Tibial nerve (tissue), 4 donors: ENCODE measurements at regions not wholly inside any gene's neighbourhood (a gene's known extent, or its start where the extent isn't known, plus 50 kb on each side); places are given as distances from the start of the nearest gene placed in this dataset.

Source experiments
- DNase-seq, 2 donors: peaks; one replicate each; pipeline ENCODE4 v3.0.0-alpha.2; 2019; ENCODE audit warnings: low spot score in 2 of 2
- H3K27ac ChIP-seq, 4 donors: fragments of 200-600 bp; sonication (generic) in 3 of 4; one replicate each; pipeline ENCODE4 v1.5.1; 2017 to 2019; ENCODE audit warnings: mild to moderate bottlenecking in 1 of 4
- H3K27me3 ChIP-seq, 2 donors: fragments of 200-600 bp; sonication (generic) in 1 of 2; one replicate each; pipeline versions ENCODE4 v1.5.1 to v1.6.0; 2017 to 2019
- H3K36me3 ChIP-seq, 3 donors: fragments of 200-600 bp; sonication (generic); one replicate each; pipeline ENCODE4 v1.5.1; 2018 to 2019
- H3K4me1 ChIP-seq, 4 donors: fragments of 200-600 bp; sonication (generic) in 3 of 4; one replicate each; pipeline ENCODE4 v1.5.1; 2017 to 2019
- H3K4me3 ChIP-seq, 4 donors: fragments of 200-600 bp; sonication (generic) in 3 of 4; one replicate each; pipeline ENCODE4 v1.5.1; 2017 to 2019; ENCODE audit warnings: mild to moderate bottlenecking in 1 of 4, moderate library complexity in 1 of 4
- H3K9me3 ChIP-seq, 4 donors: fragments of 200-600 bp; sonication (generic) in 3 of 4; one replicate each; pipeline ENCODE4 v1.5.1; 2017 to 2019
- CTCF ChIP-seq, 5 experiments: fragments of 200-600 bp in 3 of 5; fragments of 450-650 bp in 2 of 5; sonication (generic) in 3 of 5; IDR thresholded peaks; one replicate each; pipeline ENCODE4 v1.5.1; 2016 to 2019; ENCODE audit warnings: antibody characterized with exemption in 5 of 5, mild to moderate bottlenecking in 3 of 5, moderate library complexity in 2 of 5
- EP300 ChIP-seq, 2 donors: sonication (generic); formaldehyde crosslinking; IDR thresholded peaks; one replicate each; pipeline ENCODE4 v1.6.1; 2017; ENCODE audit warnings: antibody characterized with exemption in 2 of 2, mild to moderate bottlenecking in 1 of 2
- POLR2A ChIP-seq, 2 donors: fragments of 450-650 bp; IDR thresholded peaks; one replicate each; pipeline ENCODE4 v1.6.1; 2017; ENCODE audit warnings: antibody characterized with exemption in 2 of 2, mild to moderate bottlenecking in 2 of 2, moderate library complexity in 2 of 2
- WGBS, 2 donors: methylation state at CpG; one replicate each; pipeline ENCODE4 v1.1.5; 2018; 5-methylcytosine and 5-hydroxymethylcytosine counted together

DNA sequence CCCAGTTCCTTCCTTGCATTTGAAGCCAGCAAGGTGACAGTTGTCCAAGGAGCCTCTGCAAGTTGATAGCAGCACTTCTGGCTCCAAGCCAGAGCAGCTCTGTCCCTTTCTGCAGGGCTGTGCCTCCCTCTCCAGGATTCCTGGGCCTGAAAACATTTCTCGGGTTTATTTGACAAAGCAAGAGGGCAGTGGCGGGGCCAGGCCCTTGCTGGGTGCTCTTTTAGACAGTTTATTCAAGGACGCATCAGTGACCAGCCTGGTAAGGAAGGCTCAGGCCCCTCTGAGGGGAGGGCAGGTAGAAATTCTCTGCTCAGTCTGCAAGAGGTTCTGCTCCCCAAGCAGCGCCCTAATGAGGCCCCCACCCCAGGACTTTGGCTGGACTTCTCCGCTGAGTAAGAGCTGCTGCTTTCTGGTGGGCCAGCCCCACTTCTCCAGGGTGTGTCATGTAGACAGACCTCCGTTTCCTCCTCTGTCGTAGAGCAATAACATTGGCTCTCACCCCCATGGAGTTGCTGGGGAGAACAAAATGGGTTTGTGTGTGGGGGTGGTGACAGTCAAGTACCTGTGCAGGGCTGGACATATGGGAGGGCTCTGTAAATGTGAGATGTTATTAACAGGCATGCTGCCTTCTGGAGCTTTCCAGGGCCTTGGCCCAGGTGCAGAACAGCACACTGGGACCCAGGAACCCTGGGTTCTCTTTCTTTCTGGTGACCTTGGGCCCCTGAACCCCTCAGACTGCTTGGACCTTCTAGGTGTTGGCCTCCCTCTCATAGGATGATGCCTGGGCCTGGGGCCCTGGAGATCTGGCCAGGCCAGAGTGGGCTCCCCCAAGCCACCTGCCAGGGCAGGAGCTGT lies 146.2 kb upstream of the TLE3 start:
- H3K4me3 ChIP-seq, result no peak overlapping the region
- no peak for TF ChIP-seq CTCF (IDR thresholded peaks at IDR 0.05)
- no peak for TF ChIP-seq EP300 (IDR thresholded peaks at IDR 0.05)
- no peak for TF ChIP-seq POLR2A (IDR thresholded peaks at IDR 0.05)
- H3K27me3 ChIP-seq, result no peaks in the 10 kb centered on the region
- DNase-seq, result no peak
- H3K36me3 ChIP-seq, result no peaks in the 10 kb centered on the region
- no peak overlapping the region for H3K27ac ChIP-seq
- H3K4me1 ChIP-seq, result peaks cover 0 to 29% (median 9%) of the 10 kb centered on the region in 4 donors
- no peaks in the 10 kb centered on the region for H3K9me3 ChIP-seq
- WGBS, 2 donors, result 83 to 89% methylated on average over 7 of the region's 7 CpGs

DNA sequence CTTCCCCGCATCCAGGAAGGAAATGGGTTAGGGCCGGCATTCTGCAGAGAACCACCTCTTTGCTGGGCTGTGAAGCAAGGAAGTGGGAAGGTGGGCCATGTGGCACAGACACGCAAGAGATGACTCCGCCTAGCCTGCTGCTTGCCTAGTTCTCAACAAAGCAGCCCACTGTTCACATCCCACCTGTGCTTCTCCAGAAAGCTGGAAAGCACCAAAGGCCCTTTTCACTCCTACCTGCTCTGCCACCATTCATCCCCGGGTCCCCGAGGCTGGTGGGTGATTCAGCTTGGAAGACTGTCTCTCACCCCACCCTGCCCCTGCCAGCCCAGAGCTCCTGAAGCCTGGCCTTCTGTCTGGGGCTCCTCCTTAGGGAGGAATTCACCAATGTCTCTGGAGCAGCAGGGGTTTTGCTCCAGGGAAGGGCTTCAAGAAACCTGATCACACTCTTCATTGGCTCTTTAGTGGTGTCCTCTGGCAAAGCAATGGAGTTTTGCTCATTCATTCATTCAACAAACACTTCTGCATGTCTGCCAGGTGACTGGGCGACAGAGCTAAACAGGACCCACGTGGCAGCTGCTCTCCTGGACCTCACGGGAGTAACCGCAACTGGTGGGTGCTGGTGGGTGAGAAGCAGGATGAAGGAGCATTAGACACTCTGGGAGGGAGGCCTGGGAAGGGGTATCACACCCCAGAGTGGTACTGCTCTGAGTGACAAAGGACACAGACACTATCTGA lies 145.4 kb upstream of the TLE3 start:
- no peak overlapping the region for H3K27ac ChIP-seq
- H3K9me3 ChIP-seq, result no peaks in the 10 kb centered on the region
- no peak for DNase-seq
- WGBS, 2 donors, result 80 to 85% methylated on average over 9 to 10 of the region's 10 CpGs
- no peak overlapping the region for H3K4me3 ChIP-seq
- no peaks in the 10 kb centered on the region for H3K36me3 ChIP-seq
- TF ChIP-seq EP300 (IDR thresholded peaks at IDR 0.05), result no peak
- TF ChIP-seq POLR2A (IDR thresholded peaks at IDR 0.05), result no peak
- no peak for TF ChIP-seq CTCF (IDR thresholded peaks at IDR 0.05)
- H3K27me3 ChIP-seq, result no peaks in the 10 kb centered on the region
- H3K4me1 ChIP-seq, result peaks cover 0 to 23% (median 9%) of the 10 kb centered on the region in 4 donors

- 90 to 93% methylated on average over 11 of the region's 11 CpGs for WGBS, 2 donors
- Histone ChIP-seq H3K9me3 (no peaks in the 10 kb centered on the region), H3K36me3 (no peaks in the 10 kb centered on the region), H3K27me3 (no peaks in the 10 kb centered on the region), H3K27ac (no peak overlapping the region), H3K4me1 (peaks cover 0 to 13% (median 5%) of the 10 kb centered on the region in 4 donors), H3K4me3 (no peak overlapping the region)
- no peak for TF ChIP-seq EP300 (IDR thresholded peaks at IDR 0.05)
- TF ChIP-seq CTCF (IDR thresholded peaks at IDR 0.05), result no peak
- no peak for TF ChIP-seq POLR2A (IDR thresholded peaks at IDR 0.05)
- DNase-seq, result no peak
Observed at GRCh38 chr15:70241561-70242320, 144.0 kb upstream of the TLE3 start.

DNA sequence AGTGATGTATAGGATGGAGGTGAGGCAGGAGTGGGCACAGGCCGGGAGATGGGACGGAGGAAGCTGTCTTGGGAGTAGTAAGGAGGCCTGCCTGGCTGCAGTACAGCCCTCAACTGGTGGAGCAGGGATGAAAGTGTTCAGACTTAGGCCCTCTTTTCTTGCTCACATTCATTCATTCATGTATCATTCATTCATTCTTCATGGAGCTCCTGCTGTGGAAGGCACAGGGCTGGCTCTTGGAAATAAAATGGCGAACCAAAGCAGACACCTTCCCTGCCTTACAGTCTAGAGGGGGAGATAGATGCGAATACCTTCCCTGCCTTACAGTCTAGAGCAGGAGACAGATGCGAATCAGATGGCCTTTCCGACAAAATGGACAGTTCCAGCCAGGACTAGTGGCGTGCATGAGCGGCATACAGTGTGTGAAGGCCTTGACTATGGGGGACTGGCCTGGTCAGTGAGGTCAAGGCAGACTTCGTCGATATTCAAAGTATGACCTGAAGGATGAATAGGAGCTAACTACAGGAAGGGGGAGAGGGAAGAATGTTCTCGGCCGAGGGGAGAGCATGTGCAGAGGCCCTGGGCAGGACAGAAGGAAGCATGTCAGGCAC lies 143.2 kb upstream of the TLE3 start:
- H3K36me3 ChIP-seq, result no peaks in the 10 kb centered on the region
- no peaks in the 10 kb centered on the region for H3K9me3 ChIP-seq
- H3K27ac ChIP-seq, result no peak overlapping the region
- peaks cover 0 to 5% (median under 1%) of the 10 kb centered on the region in 4 donors for H3K4me1 ChIP-seq
- no peak overlapping the region for H3K4me3 ChIP-seq
- no peak for DNase-seq
- no peaks in the 10 kb centered on the region for H3K27me3 ChIP-seq
- TF ChIP-seq POLR2A (IDR thresholded peaks at IDR 0.05) (no peak), CTCF (IDR thresholded peaks at IDR 0.05) (no peak), EP300 (IDR thresholded peaks at IDR 0.05) (no peak)
- 90 to 92% methylated on average over 12 of the region's 12 CpGs for WGBS, 2 donors
